Sigmoid colon (tissue), 3 donors: ENCODE measurements at regions not wholly inside any gene's neighbourhood (a gene's known extent, or its start where the extent isn't known, plus 50 kb on each side); places are given as distances from the start of the nearest gene placed in this dataset.

Source experiments
- POLR2A ChIP-seq, 2 donors: fragments of 450-650 bp; IDR thresholded peaks; one replicate each; pipeline ENCODE4 v1.6.1; 2016; ENCODE audit warnings: antibody characterized with exemption in 2 of 2, mild to moderate bottlenecking in 2 of 2, moderate library complexity in 2 of 2
- TF ChIP-seq, protein P1 (sequence below), 4 experiments: fragments of 450-650 bp in 3 of 4; fragments of 200-600 bp in 1 of 4; IDR thresholded peaks; one replicate each; pipeline ENCODE4 v1.5.1; 2016 to 2019; ENCODE audit warnings: antibody characterized with exemption in 4 of 4, mild to moderate bottlenecking in 3 of 4, moderate library complexity in 2 of 4

DNA sequence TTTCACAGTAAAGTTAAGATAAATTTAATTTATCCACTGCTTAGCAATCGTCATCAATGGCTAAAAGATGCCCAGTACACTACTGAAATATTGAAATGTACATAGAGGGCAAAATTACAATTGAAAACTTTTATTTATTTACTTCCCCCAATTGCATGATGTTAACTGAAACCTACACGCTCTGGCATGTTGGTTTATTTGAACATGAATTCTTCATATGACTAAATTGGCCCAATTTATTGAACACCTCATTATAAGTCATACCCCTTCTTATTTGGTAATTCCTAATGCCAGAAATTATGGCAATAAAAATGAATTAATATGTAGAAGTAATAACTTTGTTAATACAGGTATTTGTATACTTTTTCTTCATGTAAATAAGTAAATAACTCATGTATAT, 183.0 kb upstream of the ZC3H15 start:
- no peak for TF ChIP-seq POLR2A (IDR thresholded peaks at IDR 0.05)
- TF ChIP-seq, protein P1, sequence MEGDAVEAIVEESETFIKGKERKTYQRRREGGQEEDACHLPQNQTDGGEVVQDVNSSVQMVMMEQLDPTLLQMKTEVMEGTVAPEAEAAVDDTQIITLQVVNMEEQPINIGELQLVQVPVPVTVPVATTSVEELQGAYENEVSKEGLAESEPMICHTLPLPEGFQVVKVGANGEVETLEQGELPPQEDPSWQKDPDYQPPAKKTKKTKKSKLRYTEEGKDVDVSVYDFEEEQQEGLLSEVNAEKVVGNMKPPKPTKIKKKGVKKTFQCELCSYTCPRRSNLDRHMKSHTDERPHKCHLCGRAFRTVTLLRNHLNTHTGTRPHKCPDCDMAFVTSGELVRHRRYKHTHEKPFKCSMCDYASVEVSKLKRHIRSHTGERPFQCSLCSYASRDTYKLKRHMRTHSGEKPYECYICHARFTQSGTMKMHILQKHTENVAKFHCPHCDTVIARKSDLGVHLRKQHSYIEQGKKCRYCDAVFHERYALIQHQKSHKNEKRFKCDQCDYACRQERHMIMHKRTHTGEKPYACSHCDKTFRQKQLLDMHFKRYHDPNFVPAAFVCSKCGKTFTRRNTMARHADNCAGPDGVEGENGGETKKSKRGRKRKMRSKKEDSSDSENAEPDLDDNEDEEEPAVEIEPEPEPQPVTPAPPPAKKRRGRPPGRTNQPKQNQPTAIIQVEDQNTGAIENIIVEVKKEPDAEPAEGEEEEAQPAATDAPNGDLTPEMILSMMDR (IDR thresholded peaks at IDR 0.05): no peak
